ENCODE measurements at regions not wholly inside any gene's neighbourhood (a gene's known extent, or its start where the extent isn't known, plus 50 kb on each side); places are given as distances from the start of the nearest gene placed in this dataset.

DNA sequence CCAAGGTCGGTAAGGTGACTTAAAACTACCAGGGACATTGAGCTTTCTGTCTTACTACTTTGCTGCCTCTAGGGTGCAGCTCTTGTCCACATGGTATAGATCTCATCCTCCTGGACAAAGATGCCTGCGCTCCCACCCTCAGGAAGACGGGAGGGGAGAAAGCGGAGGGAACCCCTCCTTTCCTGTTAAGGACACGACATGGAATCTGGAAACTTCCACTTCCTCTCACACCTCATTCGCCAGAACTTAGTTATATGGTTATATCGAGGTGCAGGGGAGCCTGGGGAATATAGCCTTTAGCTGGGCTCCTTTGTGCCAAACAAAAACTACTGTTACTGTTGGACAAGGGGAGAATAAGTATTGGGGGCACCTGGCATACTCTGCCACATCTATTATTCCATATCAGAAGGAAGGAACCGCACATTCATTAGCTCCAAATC is 224.3 kb upstream of the TSHZ2 start:
- no peak overlapping the region for H3K4me3 ChIP-seq (ENCODE audit: control insufficient read depth, low read depth, low read length)
- TF ChIP-seq, protein P1, sequence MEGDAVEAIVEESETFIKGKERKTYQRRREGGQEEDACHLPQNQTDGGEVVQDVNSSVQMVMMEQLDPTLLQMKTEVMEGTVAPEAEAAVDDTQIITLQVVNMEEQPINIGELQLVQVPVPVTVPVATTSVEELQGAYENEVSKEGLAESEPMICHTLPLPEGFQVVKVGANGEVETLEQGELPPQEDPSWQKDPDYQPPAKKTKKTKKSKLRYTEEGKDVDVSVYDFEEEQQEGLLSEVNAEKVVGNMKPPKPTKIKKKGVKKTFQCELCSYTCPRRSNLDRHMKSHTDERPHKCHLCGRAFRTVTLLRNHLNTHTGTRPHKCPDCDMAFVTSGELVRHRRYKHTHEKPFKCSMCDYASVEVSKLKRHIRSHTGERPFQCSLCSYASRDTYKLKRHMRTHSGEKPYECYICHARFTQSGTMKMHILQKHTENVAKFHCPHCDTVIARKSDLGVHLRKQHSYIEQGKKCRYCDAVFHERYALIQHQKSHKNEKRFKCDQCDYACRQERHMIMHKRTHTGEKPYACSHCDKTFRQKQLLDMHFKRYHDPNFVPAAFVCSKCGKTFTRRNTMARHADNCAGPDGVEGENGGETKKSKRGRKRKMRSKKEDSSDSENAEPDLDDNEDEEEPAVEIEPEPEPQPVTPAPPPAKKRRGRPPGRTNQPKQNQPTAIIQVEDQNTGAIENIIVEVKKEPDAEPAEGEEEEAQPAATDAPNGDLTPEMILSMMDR (conservative IDR thresholded peaks at IDR 0.05; ENCODE audit: control insufficient read depth, insufficient read depth, low read depth, low read length): peak; percentile 57
- DNase-seq (ENCODE audit: low read depth): peak; percentile 48

DNA sequence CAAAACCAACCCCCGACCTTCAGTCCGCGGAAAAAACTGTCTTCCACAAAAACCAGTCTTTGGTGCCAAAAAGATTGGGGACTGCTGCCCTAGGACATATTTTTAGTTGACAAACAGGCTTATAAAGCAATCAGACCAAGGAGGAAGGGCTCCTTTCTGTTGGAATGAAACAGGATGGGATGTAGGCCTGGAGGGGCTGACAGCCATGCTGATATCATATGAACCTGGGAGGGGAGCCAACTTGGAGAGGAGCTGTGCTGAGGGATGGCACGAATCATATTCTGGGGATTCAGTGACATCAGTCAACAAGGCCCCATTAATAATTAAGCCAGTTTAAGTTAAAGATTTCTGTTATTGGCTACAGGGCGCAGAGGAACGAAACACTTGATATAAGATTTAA is 225.4 kb upstream of the TSHZ2 start:
- H3K4me3 ChIP-seq (ENCODE audit: control insufficient read depth, low read depth, low read length): no peak overlapping the region
- TF ChIP-seq, protein P1 (conservative IDR thresholded peaks at IDR 0.05; ENCODE audit: control insufficient read depth, insufficient read depth, low read depth, low read length): no peak
- no peak for DNase-seq (ENCODE audit: low read depth)

DNA sequence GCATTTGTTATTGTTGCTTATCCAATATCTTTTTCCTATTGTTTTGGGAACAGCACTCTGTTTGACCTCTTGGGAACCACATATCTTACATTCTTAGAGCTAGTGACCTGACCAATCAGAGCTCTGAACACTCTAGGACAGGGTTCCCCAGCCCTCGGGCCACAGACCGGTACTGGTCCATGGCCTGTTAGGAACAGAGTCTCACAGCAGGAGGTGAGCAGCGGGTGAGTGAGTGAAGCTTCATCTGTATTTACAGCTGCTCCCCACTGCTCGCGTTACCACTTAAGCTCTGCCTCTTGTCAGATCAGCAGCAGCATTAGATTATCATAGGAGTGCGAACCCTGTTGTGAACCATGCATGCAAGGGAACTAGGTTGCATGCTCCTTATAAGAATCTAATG is 226.0 kb upstream of the TSHZ2 start:
- TF ChIP-seq, protein P1 (conservative IDR thresholded peaks at IDR 0.05; ENCODE audit: control insufficient read depth, insufficient read depth, low read depth, low read length): no peak
- DNase-seq (ENCODE audit: low read depth): no peak

DNA sequence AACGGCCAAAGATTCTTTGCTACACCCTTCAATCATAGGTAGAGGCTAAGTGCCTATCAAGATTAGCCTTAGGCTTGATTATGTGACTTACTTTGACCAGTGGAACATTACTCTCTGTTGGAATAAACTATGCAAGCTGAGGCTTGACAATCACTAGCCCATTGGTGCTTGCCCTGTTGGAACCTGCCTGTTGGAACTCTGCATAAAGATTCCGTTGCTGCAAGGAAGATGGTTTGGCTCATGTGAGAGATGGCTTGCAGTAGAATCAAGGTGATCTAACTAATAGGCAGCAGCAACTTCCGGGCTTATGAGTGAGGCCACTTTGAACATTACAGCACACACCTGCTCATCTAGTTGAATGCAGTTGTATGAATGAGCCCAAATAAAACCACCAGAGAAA is 227.7 kb upstream of the TSHZ2 start:
- DNase-seq (ENCODE audit: low read depth): no peak
- H3K4me3 ChIP-seq (ENCODE audit: control insufficient read depth, low read depth, low read length): no peak overlapping the region
- TF ChIP-seq, protein P1 (conservative IDR thresholded peaks at IDR 0.05; ENCODE audit: control insufficient read depth, insufficient read depth, low read depth, low read length): no peak

More for the DNA sequence above, 226.0 kb upstream of the TSHZ2 start:
- no peak overlapping the region for H3K4me3 ChIP-seq (ENCODE audit: control insufficient read depth, low read depth, low read length)

DNA sequence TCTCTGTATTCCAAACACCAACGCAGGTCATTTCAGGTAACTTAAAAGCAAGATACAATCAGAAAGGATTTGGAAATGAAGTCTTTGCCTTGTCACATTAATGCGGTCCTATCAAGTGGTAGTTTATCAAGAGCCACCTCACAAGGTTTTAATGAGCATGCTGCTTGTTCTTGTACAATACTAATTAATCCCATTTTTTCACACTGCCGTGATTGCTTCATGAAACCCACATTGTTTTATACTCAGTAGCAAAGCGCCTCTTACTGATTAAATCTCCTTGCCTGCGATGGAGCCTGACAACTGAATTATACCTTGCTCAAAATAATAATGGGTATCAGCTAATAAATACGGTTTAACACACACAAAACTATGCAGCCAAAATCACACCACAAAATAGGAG is 234.1 kb upstream of the TSHZ2 start:
- no peak for DNase-seq (ENCODE audit: low read depth)
- no peak overlapping the region for H3K4me3 ChIP-seq (ENCODE audit: control insufficient read depth, low read depth, low read length)
- TF ChIP-seq, protein P1 (conservative IDR thresholded peaks at IDR 0.05; ENCODE audit: control insufficient read depth, insufficient read depth, low read depth, low read length): no peak

DNA sequence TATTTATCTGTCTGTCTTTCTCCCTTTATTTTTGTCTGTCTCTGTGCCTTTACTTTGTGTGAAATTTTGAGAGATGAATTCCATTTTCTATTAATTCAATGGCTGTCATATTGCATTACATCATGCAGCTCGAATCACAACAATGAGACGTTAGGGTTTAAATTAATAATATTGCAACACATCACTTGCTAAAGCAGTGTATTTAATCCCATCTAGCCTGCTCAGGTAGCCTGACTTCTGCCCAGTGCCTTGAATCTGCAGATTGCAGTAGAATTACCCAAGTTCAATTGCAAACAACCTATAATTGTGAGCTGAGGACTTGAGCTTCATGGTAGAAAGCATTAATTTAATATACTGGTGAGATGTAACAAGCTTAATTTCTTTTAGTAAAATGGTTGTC is 235.7 kb upstream of the TSHZ2 start:
- no peak overlapping the region for H3K4me3 ChIP-seq (ENCODE audit: control insufficient read depth, low read depth, low read length)
- no peak for DNase-seq (ENCODE audit: low read depth)
- TF ChIP-seq, protein P1 (conservative IDR thresholded peaks at IDR 0.05; ENCODE audit: control insufficient read depth, insufficient read depth, low read depth, low read length): no peak

DNA sequence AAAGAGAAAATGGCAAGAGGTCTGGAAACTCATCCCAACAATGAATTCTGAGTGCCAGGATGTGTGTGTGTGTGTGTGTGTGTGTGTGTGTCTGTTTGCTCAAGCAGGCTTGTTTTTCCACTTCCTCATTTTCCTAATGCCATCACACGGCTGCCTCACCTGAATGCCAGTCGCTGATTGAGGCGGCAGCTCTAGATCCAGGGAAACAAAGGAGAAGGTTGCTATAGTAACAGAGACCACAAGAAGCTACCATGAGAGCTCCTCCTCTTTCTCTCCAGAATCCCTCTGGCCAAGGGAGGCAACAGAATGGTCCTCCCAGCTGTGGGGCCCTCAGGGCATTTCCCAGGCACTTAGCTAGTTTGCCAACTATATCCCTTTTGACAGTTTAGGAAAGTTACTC is 241.1 kb upstream of the TSHZ2 start:
- TF ChIP-seq, protein P1 (conservative IDR thresholded peaks at IDR 0.05; ENCODE audit: control insufficient read depth, insufficient read depth, low read depth, low read length): no peak
- no peak for DNase-seq (ENCODE audit: low read depth)
- H3K4me3 ChIP-seq (ENCODE audit: control insufficient read depth, low read depth, low read length): no peak overlapping the region
